ENCODE measurements at regions not wholly inside any gene's neighbourhood (a gene's known extent, or its start where the extent isn't known, plus 50 kb on each side); places are given as distances from the start of the nearest gene placed in this dataset.
"Not testable (repeated sequence)": the region's sequence is repeated elsewhere in the genome, so short reads cannot be mapped to it uniquely, and the experiment has no call there.

DNA sequence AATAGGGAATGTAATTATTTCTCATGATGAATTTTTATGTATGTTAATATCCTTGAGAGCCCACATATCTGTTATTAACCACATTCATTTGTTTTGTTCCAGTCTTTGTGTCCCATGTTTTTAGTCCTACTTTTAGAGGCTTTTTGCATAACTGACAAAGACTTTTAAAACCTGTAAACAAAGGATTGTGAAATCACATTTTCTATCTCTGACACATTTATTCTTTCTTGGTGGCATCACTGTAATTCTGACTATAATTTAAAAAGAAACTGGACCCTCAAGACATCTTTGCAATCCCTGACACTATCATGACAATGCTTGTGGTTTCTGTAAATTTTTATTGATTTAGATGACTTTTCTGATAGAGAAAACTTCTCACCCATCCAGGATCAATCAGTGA lies 313.1 kb downstream of the SIPA1L2 start:
- no peak for FAIRE-seq
- TF ChIP-seq POLR2A (IDR thresholded peaks at IDR 0.05; ENCODE audit: low read depth, low read length): no peak
- no peak for DNase-seq (ENCODE audit: insufficient read length, low spot score)

DNA sequence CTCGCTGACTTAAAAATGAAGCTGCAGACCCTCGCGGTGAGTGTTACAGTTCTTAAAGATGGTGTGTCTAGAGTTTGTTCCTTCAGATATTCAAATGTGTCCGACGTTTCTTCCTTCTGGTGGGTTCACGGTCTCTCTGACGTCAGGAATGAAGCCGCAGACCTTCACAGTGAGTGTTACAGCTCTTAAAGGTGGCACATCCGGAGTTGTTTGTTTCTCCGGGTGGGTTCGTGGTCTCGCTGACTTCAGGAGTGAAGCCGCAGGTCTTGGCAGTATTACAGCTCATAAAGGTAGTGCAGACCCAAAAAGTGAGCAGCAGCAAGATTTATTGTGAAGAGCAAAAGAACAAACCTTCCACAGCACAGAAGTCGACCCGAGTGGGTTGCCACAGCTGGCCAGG lies 316.1 kb downstream of the SIPA1L2 start:
- not testable (repeated sequence) for DNase-seq (ENCODE audit: insufficient read length, low spot score); FAIRE-seq

DNA sequence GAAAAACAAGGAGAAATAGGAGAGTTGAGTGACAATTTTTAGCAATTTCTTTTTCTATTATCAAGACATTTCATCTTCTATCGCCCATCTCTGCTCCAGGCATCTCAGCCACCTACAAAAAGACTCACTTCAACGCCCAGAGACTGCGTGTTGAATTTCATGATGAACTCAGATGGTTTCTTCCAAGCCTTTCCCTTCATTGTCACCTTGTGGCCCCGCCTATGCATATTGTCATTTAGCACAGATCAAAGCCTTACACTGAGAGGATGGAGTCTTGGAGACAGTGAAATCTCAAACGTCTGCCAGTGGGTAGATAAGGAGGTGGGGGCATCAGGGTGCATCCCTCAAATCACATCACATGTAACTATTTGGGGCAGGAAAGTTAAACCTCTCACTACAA lies 319.4 kb downstream of the SIPA1L2 start:
- DNase-seq (ENCODE audit: insufficient read length, low spot score) (no peak), FAIRE-seq (no peak)
- no peak for TF ChIP-seq POLR2A (IDR thresholded peaks at IDR 0.05; ENCODE audit: low read depth, low read length)

DNA sequence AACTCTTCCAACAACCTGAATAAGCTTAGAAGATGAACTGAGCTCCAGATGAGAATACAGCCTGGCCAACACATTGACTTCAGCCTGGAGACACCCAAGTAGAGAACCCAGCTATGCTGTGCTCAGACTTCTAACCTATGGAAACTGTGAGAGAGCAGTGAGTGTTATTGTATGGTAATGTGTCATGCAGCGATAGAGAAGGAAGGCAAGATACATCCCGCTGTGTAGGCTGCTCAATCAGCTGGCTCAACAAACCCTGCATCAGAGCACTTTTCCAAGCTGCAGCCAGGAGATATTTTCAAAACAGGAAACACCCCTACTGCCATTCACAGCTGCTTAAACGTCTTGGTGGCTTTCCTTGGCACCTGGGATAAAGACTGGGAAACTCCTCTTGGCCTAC lies 321.3 kb downstream of the SIPA1L2 start:
- DNase-seq (ENCODE audit: insufficient read length, low spot score): no peak
- no peak for TF ChIP-seq POLR2A (IDR thresholded peaks at IDR 0.05; ENCODE audit: low read depth, low read length)
- no peak for FAIRE-seq

DNA sequence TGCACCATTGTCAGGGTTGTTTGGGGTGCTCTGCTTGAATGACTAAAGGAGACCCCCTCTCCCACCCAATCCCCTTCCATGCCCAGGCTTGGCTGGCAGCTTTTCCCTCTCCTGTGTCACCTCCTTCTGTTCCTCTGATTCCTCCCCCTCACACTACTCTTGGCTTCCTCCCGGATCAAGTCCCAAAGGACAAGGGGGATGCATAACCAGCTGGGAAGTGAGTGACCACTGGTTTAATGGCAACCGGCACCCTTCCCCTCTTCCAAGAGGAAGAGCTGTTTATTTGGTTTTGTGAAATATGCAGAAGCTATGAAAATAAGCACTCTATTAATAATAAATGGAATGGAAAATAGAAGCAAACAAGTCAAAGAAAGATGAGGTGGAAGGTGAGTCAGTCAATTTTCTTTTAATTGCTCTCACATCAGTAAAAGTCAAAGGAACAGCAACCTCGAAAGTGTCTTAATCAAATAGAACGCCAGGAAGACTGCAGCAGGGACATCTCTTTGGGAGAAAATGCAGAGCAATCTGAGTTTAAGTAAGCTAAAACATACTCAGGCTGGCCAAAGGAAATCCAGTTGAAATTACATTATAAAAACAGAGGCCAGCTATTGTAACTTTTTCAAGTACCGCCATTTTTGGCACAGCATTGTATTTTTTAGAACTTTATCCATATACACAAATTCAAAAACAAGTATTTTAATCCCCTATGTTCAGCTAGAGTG lies 322.5 kb downstream of the SIPA1L2 start:
- FAIRE-seq (no peak), DNase-seq (ENCODE audit: insufficient read length, low spot score) (no peak)
- no peak for TF ChIP-seq POLR2A (IDR thresholded peaks at IDR 0.05; ENCODE audit: low read depth, low read length)

DNA sequence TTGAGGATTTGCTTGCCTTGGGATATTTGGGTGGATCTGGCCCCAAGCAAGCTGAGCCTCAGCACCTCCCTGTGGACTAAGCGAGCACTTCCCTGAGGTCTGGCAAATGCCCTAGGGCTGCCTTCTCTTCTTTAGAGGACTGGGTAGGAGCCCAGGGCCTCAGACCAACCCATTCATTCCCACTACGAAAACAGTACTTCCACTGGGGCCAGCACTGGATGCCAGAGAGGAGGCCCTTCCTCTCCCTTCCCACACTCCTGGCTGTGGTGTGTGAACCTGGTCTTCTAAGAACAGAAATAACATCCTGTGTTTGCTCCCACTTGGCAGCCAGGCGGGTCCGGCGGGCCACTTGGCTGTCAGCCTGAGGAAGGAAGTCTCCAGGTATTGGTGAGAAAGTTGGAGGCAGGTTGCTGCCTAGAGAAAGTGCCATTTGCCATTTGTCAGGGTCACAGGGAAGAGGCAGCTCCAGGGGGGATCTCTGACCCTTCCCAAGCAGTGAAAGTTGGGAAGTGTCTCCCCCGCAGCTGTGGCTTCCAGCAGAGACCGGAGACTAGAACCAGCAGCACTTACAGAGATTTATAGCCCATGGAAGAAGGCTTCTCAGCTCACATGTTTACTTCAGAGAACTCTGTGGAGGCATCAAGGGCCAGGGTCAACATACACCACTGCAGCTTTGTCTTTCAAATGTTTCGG lies 323.5 kb downstream of the SIPA1L2 start:
- TF ChIP-seq POLR2A (IDR thresholded peaks at IDR 0.05; ENCODE audit: low read depth, low read length): no peak
- DNase-seq (ENCODE audit: insufficient read length, low spot score): no peak
- no peak for FAIRE-seq

DNA sequence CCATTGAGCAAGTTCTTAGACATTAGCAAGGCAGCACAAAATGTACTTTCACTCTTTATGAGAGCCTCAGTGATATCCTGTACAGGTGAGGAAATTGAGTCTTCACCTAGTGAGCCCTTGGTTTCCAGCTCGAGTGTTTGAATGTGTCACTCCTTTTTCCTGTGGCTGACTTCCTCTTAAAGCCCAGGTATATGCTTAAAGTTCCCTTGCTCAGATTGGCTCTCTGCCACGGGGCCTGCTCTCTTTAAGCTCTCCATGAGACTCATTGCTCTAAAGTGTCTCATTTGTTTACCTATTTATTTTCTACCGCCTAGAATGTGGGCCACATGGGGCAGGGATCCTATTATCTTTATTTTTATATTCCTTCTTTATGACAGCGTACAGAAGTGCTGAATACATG lies 324.9 kb downstream of the SIPA1L2 start:
- no peak for FAIRE-seq
- TF ChIP-seq POLR2A (IDR thresholded peaks at IDR 0.05; ENCODE audit: low read depth, low read length): no peak
- DNase-seq (ENCODE audit: insufficient read length, low spot score): no peak

DNA sequence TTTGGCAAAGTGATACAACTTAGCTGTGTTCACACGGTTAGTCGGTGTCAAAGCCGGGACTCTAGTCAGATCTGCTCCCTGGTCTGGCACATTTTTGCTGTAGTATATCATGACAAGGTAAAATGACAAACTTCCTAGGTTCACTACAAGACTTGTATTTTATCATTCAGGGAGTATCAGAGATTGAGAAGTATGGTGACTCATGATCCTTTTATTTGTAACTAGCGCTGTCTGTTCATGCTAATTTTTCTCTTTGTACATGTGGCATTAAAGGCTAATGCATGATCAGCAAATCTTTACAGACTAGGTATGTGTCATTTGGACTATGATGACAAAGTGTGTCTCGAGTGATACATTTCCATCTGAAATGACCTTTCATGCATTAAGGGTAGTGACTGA lies 326.7 kb downstream of the SIPA1L2 start:
- DNase-seq (ENCODE audit: insufficient read length, low spot score) (no peak), FAIRE-seq (no peak)
- TF ChIP-seq POLR2A (IDR thresholded peaks at IDR 0.05; ENCODE audit: low read depth, low read length): no peak

DNA sequence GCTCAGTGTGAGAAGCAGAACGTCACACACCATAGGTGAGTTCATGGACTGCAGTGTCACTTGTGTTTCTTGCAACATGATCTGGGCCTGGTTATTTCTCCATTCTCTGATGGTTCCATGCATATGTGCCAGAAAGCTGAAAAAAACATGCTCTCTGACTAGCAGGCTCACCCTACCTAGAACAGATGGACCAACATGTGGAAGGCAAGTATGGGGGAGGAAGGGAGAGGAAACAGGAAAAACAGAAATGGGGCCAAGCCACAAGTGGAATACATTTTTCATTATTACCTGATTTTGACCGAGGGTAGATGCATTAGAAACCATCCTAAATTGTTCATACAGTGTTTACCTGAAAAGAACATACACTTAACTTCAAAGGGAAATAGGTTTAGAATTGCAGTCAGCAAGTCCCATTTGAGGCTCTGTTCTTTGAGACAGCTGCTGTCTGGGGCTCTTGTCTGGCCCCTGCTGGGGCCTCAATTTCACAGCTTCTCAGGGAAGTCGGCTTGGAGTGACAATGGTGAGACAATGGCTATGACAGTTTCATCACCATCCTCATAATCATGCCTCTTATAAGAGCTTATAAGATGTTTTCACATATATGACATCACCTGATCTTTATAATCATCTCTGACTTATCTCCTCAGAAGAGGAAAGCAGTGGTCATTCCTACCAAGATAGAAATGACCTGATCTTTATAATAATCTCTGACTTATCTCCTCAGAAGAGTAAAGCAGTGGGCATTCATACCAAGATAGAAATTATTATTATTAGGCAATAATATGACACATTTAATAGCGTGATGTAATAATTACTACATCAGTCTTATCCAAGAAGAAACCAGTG lies 327.3 kb downstream of the SIPA1L2 start:
- no peak for TF ChIP-seq POLR2A (IDR thresholded peaks at IDR 0.05; ENCODE audit: low read depth, low read length)
- FAIRE-seq (no peak), DNase-seq (ENCODE audit: insufficient read length, low spot score) (no peak)

DNA sequence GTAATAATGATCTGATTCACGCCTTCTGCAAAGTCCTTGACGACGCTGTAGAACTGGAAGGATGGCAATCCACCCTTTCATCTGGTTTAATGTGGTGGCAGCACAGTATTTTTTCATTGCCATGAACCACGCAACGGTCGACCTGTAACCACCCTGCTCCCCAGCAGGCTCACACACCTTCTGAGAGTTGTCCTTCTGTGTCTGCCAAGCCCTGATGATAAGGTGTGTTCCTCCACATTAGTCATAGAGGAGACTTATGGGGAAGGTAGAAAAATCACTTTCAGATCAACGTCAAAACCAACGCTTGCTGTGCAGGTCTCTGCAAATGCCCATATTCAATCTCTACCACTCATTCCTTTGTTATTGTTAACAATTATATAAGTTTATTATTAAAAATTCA lies 328.7 kb downstream of the SIPA1L2 start:
- no peak for TF ChIP-seq POLR2A (IDR thresholded peaks at IDR 0.05; ENCODE audit: low read depth, low read length)
- no peak for DNase-seq (ENCODE audit: insufficient read length, low spot score)
- no peak for FAIRE-seq

DNA sequence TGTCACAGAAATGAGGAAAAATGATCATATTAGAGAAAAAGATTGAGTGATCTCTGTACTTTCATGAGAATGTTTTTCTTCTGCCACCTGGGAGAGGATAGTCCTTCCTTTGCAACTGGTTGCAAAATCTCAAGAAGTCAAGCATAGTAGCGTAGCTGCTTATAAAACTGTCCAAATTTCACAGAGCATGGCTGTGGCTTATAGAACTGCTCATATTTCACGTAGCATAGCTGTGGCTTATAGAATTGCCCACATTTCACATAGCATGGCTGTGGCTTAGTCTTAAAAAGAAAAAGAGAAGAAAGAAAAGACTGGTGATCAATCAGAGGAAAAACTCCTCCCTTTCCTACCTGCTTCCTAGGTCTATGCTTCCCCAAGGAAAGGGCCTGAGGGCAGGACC lies 329.5 kb downstream of the SIPA1L2 start:
- no peak for TF ChIP-seq POLR2A (IDR thresholded peaks at IDR 0.05; ENCODE audit: low read depth, low read length)
- no peak for FAIRE-seq
- DNase-seq (ENCODE audit: insufficient read length, low spot score): no peak

DNA sequence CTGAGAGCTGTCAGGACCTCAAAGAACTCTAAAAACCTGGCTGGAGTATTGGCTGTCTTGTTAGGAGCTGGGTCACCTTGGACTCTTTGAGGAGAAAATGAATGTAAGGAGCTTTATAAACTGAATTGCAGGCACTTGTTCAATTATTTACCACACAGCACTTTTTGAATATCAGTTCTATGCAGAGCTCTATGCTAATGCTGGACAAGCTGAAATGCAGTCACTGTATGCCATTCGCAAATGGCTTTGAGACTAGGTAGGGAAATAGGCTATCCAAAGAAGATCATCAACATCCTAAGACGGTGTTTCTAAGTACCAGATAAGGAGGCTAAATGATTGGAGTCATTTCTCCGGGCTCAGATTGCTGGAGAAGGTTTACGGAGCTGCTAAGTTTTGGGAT lies 333.5 kb downstream of the SIPA1L2 start:
- no peak for FAIRE-seq
- TF ChIP-seq POLR2A (IDR thresholded peaks at IDR 0.05; ENCODE audit: low read depth, low read length): no peak

DNA sequence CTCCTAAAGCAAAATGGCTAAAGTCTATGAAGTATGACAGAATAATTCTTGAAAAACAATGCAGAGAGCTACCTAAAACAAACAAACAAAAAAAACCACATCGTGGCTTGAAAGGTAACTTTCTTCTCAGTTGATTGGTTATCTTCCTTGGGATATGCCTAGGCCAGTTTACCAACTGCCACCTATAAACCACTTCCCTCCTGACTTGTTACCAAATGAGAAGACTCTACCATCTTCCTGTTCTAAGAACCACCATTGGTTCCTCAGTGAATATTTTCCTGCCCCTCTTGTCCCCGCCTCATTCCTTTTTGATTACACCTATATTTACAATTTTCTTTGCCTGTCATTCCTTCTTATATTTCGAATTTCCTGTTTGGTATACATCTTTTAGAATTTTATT lies 336.6 kb downstream of the SIPA1L2 start:
- FAIRE-seq: no peak
- TF ChIP-seq POLR2A (IDR thresholded peaks at IDR 0.05; ENCODE audit: low read depth, low read length): no peak
- DNase-seq (ENCODE audit: insufficient read length, low spot score): no peak

More for the DNA sequence above, 333.5 kb downstream of the SIPA1L2 start:
- no peak for DNase-seq (ENCODE audit: insufficient read length, low spot score)

DNA sequence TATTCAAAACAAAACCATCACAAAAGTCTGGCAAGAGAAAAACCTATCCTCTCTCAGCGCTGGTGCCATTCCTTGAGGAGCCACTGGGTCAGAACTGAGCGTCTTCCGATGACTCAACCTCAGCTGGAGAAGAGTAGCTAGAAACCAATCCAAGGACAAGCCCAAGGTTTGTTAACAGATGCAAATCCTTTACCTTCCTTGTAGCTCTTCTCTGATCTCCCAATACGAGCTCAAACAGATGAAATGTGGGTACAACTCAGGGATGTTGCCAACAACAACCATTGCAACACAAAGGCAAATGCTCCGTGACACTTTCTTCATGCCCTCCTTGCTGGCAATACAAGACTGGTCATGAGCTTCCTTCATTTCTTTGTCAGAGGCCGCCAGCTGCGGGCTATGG lies 337.1 kb downstream of the SIPA1L2 start:
- FAIRE-seq (no peak), DNase-seq (ENCODE audit: insufficient read length, low spot score) (no peak)
- TF ChIP-seq POLR2A (IDR thresholded peaks at IDR 0.05; ENCODE audit: low read depth, low read length): no peak

Measured in H54 (cell line).